Thyroid gland (tissue), 4 donors: ENCODE measurements at regions not wholly inside any gene's neighbourhood (a gene's known extent, or its start where the extent isn't known, plus 50 kb on each side); places are given as distances from the start of the nearest gene placed in this dataset.

ENCODE experiments used
- CTCF ChIP-seq, 6 experiments: fragments of 200-600 bp in 3 of 6; fragments of 450-650 bp in 3 of 6; sonication (generic) in 3 of 6; IDR thresholded peaks; one replicate each; pipeline ENCODE4 v1.5.1; 2016 to 2019; ENCODE audit warnings: antibody characterized with exemption in 6 of 6, mild to moderate bottlenecking in 2 of 6, inconsistent platforms in 1 of 6, moderate library complexity in 1 of 6
- POLR2A ChIP-seq, 2 donors: fragments of 450-650 bp; IDR thresholded peaks; one replicate each; pipeline ENCODE4 v1.6.1; 2017; ENCODE audit warnings: antibody characterized with exemption in 2 of 2, mild to moderate bottlenecking in 2 of 2, moderate library complexity in 1 of 2

- no peak for TF ChIP-seq CTCF (IDR thresholded peaks at IDR 0.05)
- TF ChIP-seq POLR2A (IDR thresholded peaks at IDR 0.05) = no peak
Measured at GRCh38 chr20:53849471-53850059, 220.8 kb downstream of the BCAS1 start.
